ENCODE measurements at regions not wholly inside any gene's neighbourhood (a gene's known extent, or its start where the extent isn't known, plus 50 kb on each side); places are given as distances from the start of the nearest gene placed in this dataset.
"Not testable (repeated sequence)": the region's sequence is repeated elsewhere in the genome, so short reads cannot be mapped to it uniquely, and the experiment has no call there.

DNA sequence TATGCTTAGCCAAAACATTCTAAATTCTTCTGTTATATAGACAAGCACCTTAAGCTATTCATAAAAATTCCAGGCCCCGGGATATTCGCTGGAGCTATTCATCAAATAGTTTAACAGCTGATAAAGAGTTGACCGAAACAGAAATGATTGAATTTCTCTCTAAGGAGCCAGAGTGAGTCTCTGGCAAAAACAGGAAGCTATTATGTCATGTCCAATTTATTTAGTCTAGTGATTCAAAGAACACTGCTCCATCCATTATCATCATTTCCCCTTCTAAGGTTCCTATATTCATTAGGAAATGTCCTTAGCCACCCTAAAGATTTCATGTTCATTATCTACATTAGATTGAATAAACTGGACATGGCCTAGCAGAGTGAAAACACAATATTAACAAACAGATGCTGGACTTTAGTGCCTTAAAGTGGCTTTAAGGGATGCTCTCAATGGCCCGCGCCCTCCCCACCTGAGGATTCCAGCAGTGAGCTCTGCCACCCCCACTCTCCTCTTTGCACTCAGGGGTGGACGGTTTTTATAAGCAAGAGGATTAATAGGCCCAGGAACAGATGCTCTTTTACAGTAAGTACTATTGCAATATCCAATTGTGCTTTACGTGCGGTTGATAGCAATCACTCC is 122.1 kb upstream of the RGS1 start:
- ChIA-PET CTCF (interaction anchor here (1.3 kb wide), 1 partner anchor 10 kb away, joined by 3 read pairs; no protein-coding TSS in a partner anchor), POLR2A (no interaction called here)
- no peak overlapping the region for H3K4me3 ChIP-seq (ENCODE audit: low read depth, low read length)
- DNase-seq (ENCODE audit: low read depth, low spot score) = no peak
- TF ChIP-seq, protein P1, sequence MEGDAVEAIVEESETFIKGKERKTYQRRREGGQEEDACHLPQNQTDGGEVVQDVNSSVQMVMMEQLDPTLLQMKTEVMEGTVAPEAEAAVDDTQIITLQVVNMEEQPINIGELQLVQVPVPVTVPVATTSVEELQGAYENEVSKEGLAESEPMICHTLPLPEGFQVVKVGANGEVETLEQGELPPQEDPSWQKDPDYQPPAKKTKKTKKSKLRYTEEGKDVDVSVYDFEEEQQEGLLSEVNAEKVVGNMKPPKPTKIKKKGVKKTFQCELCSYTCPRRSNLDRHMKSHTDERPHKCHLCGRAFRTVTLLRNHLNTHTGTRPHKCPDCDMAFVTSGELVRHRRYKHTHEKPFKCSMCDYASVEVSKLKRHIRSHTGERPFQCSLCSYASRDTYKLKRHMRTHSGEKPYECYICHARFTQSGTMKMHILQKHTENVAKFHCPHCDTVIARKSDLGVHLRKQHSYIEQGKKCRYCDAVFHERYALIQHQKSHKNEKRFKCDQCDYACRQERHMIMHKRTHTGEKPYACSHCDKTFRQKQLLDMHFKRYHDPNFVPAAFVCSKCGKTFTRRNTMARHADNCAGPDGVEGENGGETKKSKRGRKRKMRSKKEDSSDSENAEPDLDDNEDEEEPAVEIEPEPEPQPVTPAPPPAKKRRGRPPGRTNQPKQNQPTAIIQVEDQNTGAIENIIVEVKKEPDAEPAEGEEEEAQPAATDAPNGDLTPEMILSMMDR (IDR thresholded peaks at IDR 0.05; ENCODE audit: insufficient read depth, low read length, missing control alignments) = no peak

DNA sequence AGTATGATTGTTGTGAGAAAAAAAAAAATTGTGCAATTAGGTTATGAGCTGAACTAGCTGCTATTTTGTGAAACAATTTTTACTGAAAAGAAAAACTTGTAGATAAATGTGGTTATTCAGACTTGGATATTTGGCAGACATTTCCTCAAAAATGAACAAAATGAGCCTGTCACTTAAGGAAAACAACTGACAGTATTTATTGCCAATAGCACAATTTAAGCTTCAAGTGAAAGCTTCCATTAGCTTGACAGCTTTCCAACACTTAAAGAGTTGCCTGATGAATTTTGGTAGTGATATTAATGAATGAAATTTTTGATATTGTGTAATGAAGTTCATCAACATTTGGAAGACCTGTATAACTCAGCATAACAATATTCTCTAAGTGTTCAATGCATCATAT is 116.1 kb upstream of the RGS1 start:
- ChIA-PET POLR2A (no interaction called here), CTCF (interaction anchor here (4.1 kb wide), 1 partner anchor 14 kb away, joined by 17 read pairs; no protein-coding TSS in a partner anchor)
- TF ChIP-seq, protein P1 (IDR thresholded peaks at IDR 0.05; ENCODE audit: insufficient read depth, low read length, missing control alignments) = no peak
- no peak overlapping the region for H3K4me3 ChIP-seq (ENCODE audit: low read depth, low read length)
- DNase-seq (ENCODE audit: low read depth, low spot score) = no peak

DNA sequence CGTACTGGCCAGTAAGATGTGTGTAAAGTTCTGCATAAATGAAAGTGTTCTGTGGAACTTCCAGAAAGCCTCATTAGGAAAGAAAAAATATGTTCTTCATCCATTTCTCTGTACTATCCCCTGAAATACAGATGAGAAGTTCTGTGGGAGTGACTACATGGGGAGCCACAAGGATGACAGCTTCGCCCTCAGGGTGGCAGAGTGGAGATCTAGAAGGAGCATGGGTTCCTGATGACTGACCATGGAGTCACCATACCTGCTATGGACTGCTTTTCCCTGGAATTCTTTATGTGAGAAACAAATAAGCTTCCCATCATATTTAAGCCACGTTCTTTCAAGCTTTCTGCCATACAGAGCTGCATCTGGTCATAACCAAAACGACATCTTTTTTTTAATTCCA is 113.9 kb upstream of the RGS1 start:
- ChIA-PET POLR2A (no interaction called here), CTCF (interaction anchor here (1.0 to 4.1 kb wide), 3 partner anchors 12 to 345 kb away, joined by 3 to 17 read pairs (median 4); no protein-coding TSS in a partner anchor)
- no peak overlapping the region for H3K4me3 ChIP-seq (ENCODE audit: low read depth, low read length)
- TF ChIP-seq, protein P1 (IDR thresholded peaks at IDR 0.05; ENCODE audit: insufficient read depth, low read length, missing control alignments) = no peak
- DNase-seq (ENCODE audit: low read depth, low spot score) = no peak

DNA sequence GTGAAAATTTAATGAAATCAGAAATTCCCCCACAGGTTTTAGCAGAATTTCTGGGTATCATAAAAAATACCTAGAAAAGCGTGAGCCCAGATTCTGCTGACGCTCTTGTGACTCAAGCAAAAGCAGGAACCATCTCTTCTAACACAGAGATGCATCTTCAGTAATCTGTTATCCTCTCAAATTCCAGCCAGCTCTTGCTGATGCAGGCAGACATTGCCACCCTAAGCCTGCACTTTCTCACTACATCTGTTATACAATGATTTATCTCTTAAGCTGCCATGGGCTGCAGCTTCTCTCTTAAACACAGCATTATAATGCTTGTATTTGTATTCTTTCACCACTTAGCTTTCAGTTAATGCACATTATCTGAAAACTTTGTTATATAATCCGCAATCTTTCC is 113.0 kb upstream of the RGS1 start:
- no peak for DNase-seq (ENCODE audit: low read depth, low spot score)
- ChIA-PET POLR2A (no interaction called here), CTCF (interaction anchor here (0.8 to 1.6 kb wide), 3 partner anchors 12 to 148 kb away, joined by 4 to 5 read pairs (median 4); no protein-coding TSS in a partner anchor)
- TF ChIP-seq, protein P1 (IDR thresholded peaks at IDR 0.05; ENCODE audit: insufficient read depth, low read length, missing control alignments) = no peak
- H3K4me3 ChIP-seq (ENCODE audit: low read depth, low read length) = no peak overlapping the region

DNA sequence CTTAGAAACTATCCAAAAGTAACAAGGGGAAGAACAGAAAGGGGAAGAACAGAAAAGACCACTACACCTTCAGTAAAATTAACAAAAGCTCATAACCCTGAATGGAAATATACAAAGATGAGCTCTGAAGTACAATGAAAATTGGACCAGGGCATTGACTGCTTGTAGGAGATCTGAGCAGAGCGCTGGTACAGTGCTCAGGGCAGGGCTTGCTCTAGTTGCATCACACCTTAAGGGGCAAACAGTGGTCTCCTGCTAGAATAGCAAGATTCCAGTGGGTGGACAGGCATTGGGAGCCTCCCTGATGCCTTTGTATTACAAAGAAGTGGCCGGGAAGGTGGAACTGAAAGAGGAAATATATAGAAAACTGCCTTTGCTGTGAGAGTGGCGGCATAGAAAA is 111.9 kb upstream of the RGS1 start:
- no peak overlapping the region for H3K4me3 ChIP-seq (ENCODE audit: low read depth, low read length)
- no peak for DNase-seq (ENCODE audit: low read depth, low spot score)
- TF ChIP-seq, protein P1 (IDR thresholded peaks at IDR 0.05; ENCODE audit: insufficient read depth, low read length, missing control alignments) = no peak
- ChIA-PET CTCF (interaction anchor here (1.6 kb wide), 1 partner anchor 11 kb away, joined by 5 read pairs; no protein-coding TSS in a partner anchor), POLR2A (no interaction called here)

DNA sequence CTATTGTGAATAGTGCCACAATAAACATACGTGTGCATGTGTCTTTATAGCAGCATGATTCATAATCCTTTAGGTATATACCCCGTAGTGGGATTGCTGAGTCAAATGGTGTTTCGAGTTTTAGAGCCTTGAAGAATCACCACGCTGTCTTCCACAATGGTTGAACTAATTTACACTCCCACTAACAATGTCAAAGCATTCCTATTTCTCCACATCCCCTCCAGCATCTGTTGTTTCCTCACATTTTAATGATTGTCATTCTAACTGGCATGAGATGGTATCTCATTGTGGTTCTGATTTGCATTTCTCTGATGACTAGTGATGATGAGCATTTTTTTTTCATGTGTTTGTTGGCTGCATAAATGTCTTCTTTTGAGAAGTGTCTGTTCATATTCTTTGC is 110.4 kb upstream of the RGS1 start:
- CTCF ChIA-PET = interaction anchor here (0.7 to 2.1 kb wide), 2 partner anchors 10 to 12 kb away, joined by 3 to 4 read pairs; no protein-coding TSS in a partner anchor
- POLR2A ChIA-PET; H3K4me3 ChIP-seq (ENCODE audit: low read depth, low read length); DNase-seq (ENCODE audit: low read depth, low spot score): not testable (repeated sequence)
